K562 (cell line): ENCODE measurements at regions not wholly inside any gene's neighbourhood (a gene's known extent, or its start where the extent isn't known, plus 50 kb on each side); places are given as distances from the start of the nearest gene placed in this dataset.

Experiments used
- ATAC-seq: fragments of 200-7000 bp; cut with Tn5 transposase; 3 replicates; pipeline ENCODE4 v1.9.1; 2020; ENCODE audit warnings: moderate library complexity
- BruUV-seq: library from RNA; stranded (reverse); fragments of 400-500 nt; replicated peaks from 2 replicates; lab custom pipeline; 2021; lab: Mats Ljungman, UMichigan
- CTCF ChIA-PET: fragments of 300-600 bp; formaldehyde crosslinking; extraction: SDS; loops from one replicate; lab custom pipeline; 2021; ENCODE audit warnings: low intra/inter-chr PET ratio; lab: Yijun Ruan, JAX
- POLR2A ChIA-PET: fragments of 300-600, 350-650 bp; sonication (Branson Sonifier 250); formaldehyde crosslinking; extraction: SDS; loops from one replicate; lab custom pipeline; 2021; ENCODE audit warnings: antibody characterized with exemption, inconsistent platforms; lab: Yijun Ruan, JAX
- DNase-seq, 4 experiments: peaks; one replicate each; pipeline versions ENCODE4 v3.0.0 to v3.0.0-alpha.2; 2011 to 2018; ENCODE audit warnings: low spot score in 3 of 4, mixed read lengths in 3 of 4; ENCODE audit errors: extremely low read depth in 1 of 4
- FAIRE-seq: peaks from 2 replicates; lab custom pipeline; 2011; peaks lifted over from hg19 to GRCh38; lab: Jason Lieb, UNC
- H2AFZ ChIP-seq: 2 replicates; pipeline ENCODE4 v1.6.0; 2011; ENCODE audit warnings: low read depth, low read length, control low read depth, inconsistent platforms
- H3K27ac ChIP-seq: fragments of 200-600 bp; 3 replicates; pipeline ENCODE4 v1.8.0; 2011; ENCODE audit warnings: low read depth, mild to moderate bottlenecking, control low read depth, inconsistent platforms, low read length, moderate library complexity, mixed read lengths; ENCODE audit errors: extremely low read depth
- H3K27me3 ChIP-seq, 2 experiments: fragments of 300-600 bp in 1 of 2; 2 replicates in 1 of 2; 3 replicates in 1 of 2; pipeline versions ENCODE4 v1.6.0 to v1.8.0; 2011; ENCODE audit warnings: inconsistent platforms in 2 of 2, low read length in 2 of 2, mild to moderate bottlenecking in 1 of 2, mixed read lengths in 1 of 2, moderate library complexity in 1 of 2; ENCODE audit not compliant: control insufficient read depth in 2 of 2, insufficient read depth in 2 of 2
- H3K36me3 ChIP-seq: fragments of 300-600 bp; 3 replicates; pipeline ENCODE4 v1.8.0; 2011; ENCODE audit warnings: mild to moderate bottlenecking, low read length, inconsistent platforms; ENCODE audit not compliant: control insufficient read depth, insufficient read depth
- H3K4me1 ChIP-seq, 2 experiments: fragments of 200-600 bp in 1 of 2; replicated peaks in 1 of 2; 2 replicates in 1 of 2; 3 replicates in 1 of 2; pipeline versions ENCODE4 v1.5.1 to v1.8.0; 2011; ENCODE audit warnings: inconsistent platforms in 2 of 2, low read length in 2 of 2, mild to moderate bottlenecking in 1 of 2, mixed read lengths in 1 of 2, moderate library complexity in 1 of 2; ENCODE audit not compliant: control insufficient read depth in 2 of 2, insufficient read depth in 2 of 2
- H3K4me2 ChIP-seq: 2 replicates; pipeline ENCODE4 v1.6.1; 2011; ENCODE audit warnings: low read length, control low read depth, inconsistent platforms, mixed read lengths; ENCODE audit not compliant: insufficient read depth
- H3K4me3 ChIP-seq: fragments of 200-600 bp; sonication (generic), shearing (Covaris generic); 2 replicates; pipeline ENCODE4 v1.5.1; 2016; ENCODE audit warnings: control low read depth, inconsistent platforms
- H3K79me2 ChIP-seq: fragments of 200-600 bp; 3 replicates; pipeline ENCODE4 v1.8.0; 2011; ENCODE audit warnings: low read length, inconsistent platforms; ENCODE audit not compliant: control insufficient read depth, insufficient read depth
- H3K9ac ChIP-seq, 2 experiments: 2 replicates each; pipeline versions ENCODE4 v1.6.0 to v1.6.1; 2011; ENCODE audit warnings: low read depth in 2 of 2, low read length in 2 of 2, control low read depth in 1 of 2, inconsistent platforms in 1 of 2, mild to moderate bottlenecking in 1 of 2, mixed read lengths in 1 of 2; ENCODE audit not compliant: insufficient read depth in 1 of 2
- H3K9me1 ChIP-seq: one replicate; pipeline ENCODE4 v1.6.0; 2011; ENCODE audit warnings: inconsistent platforms, mild to moderate bottlenecking, low read length, moderate library complexity; ENCODE audit not compliant: control insufficient read depth, insufficient read depth
- H3K9me3 ChIP-seq: replicated peaks from 2 replicates; pipeline ENCODE4 v1.5.1; 2011; ENCODE audit warnings: low read depth, low read length, inconsistent platforms; ENCODE audit not compliant: control insufficient read depth, insufficient read depth
- H4K20me1 ChIP-seq: replicated peaks from 2 replicates; pipeline ENCODE4 v1.6.1; 2011; ENCODE audit warnings: low read length, inconsistent platforms, mixed read lengths; ENCODE audit not compliant: control insufficient read depth, insufficient read depth
- ARID3A ChIP-seq: IDR thresholded peaks from 2 replicates; pipeline ENCODE4 v1.6.1; 2012; ENCODE audit warnings: low read depth, low read length, improper control_type of control experiment, borderline replicate concordance
- CBFB ChIP-seq: sonication (generic); formaldehyde crosslinking; IDR thresholded peaks from 2 replicates; pipeline ENCODE4 v1.4.0; 2020; ENCODE audit warnings: mild to moderate bottlenecking, missing genetic modification reagents
- HIVEP1 ChIP-seq: fragments of 250-450 bp; sonication (Bioruptor Pico); IDR thresholded peaks from 2 replicates; pipeline ENCODE4 v1.4.0; 2020; ENCODE audit warnings: mild to moderate bottlenecking
- HOXB6 ChIP-seq: fragments of 250-450 bp; sonication (Bioruptor Pico); IDR thresholded peaks from 2 replicates; pipeline ENCODE4 v1.5.1; 2022; ENCODE audit warnings: mild to moderate bottlenecking, borderline replicate concordance
- MAFK ChIP-seq: IDR thresholded peaks from 2 replicates; pipeline ENCODE4 v1.6.1; 2011; ENCODE audit warnings: low read length, improper control_type of control experiment
- MYNN ChIP-seq, 2 experiments: sonication (generic); formaldehyde crosslinking in 1 of 2; IDR thresholded peaks; 2 replicates each; pipeline versions ENCODE4 v1.5.0 to v1.6.1; 2016 to 2020; ENCODE audit warnings: antibody characterized with exemption in 1 of 2, missing genetic modification reagents in 1 of 2
- RAD21 ChIP-seq, 2 experiments: fragments of 250-450 bp in 1 of 2; fragments of 450-650 bp in 1 of 2; sonication (Bioruptor Pico) in 1 of 2; formaldehyde crosslinking in 1 of 2; IDR thresholded peaks in 1 of 2; conservative IDR thresholded peaks in 1 of 2; 2 replicates each; pipeline versions ENCODE4 v1.4.0 to v1.8.0; 2020 to 2022; ENCODE audit warnings: mild to moderate bottlenecking in 2 of 2, moderate library complexity in 1 of 2
- SIN3B ChIP-seq: fragments of 450-650 bp; IDR thresholded peaks from 2 replicates; pipeline ENCODE4 v1.6.1; 2017; ENCODE audit warnings: low read depth, mild to moderate bottlenecking, moderate library complexity
- SMARCA5 ChIP-seq: fragments of 450-650 bp; IDR thresholded peaks from 2 replicates; pipeline ENCODE4 v1.6.1; 2016
- TAF1 ChIP-seq: IDR thresholded peaks from 2 replicates; pipeline ENCODE4 v1.6.1; 2011; ENCODE audit warnings: mild to moderate bottlenecking, low read length, moderate library complexity; ENCODE audit not compliant: insufficient read depth, control insufficient read depth, severe bottlenecking; ENCODE audit errors: extremely low read depth
- TAF9B ChIP-seq: fragments of 450-650 bp; IDR thresholded peaks from 2 replicates; pipeline ENCODE4 v1.6.1; 2018; ENCODE audit warnings: mild to moderate bottlenecking; ENCODE audit not compliant: partially characterized antibody
- UBTF ChIP-seq, 2 experiments: IDR thresholded peaks; 2 replicates each; pipeline ENCODE4 v1.6.1; 2012; ENCODE audit warnings: improper control_type of control experiment in 2 of 2, low read depth in 2 of 2, low read length in 2 of 2, borderline replicate concordance in 1 of 2
- ZNF133 ChIP-seq: fragments of 250-450 bp; sonication (Bioruptor Pico); IDR thresholded peaks from 2 replicates; pipeline ENCODE4 v1.4.0; 2020; ENCODE audit warnings: mild to moderate bottlenecking
- ZNF778 ChIP-seq: fragments of 450-650 bp; formaldehyde crosslinking; IDR thresholded peaks from 2 replicates; pipeline ENCODE4 v1.4.0; 2020; ENCODE audit warnings: mild to moderate bottlenecking, moderate library complexity
- WGBS: fragments of 100-300 bp; shearing (Covaris generic); methylation state at CpG from one replicate; pipeline ENCODE4 v1.1.6; 2016; ENCODE audit warnings: low coverage, mixed read lengths; ENCODE audit not compliant: insufficient coverage; ENCODE audit errors: missing lambda C conversion rate; 5-methylcytosine and 5-hydroxymethylcytosine counted together
- in situ Hi-C: fragments of 300-500 bp; cut with MboI; formaldehyde crosslinking; loops from 4 replicates; pipeline ENCODE4 v1.15.0; 2018; ENCODE audit warnings: inconsistent platforms, mixed read lengths
- intact Hi-C: fragments of 100-400 bp; cut with micrococcal nuclease; formaldehyde crosslinking; loops from 2 replicates; pipeline ENCODE4 v1.14.2; 2022
- TF ChIP-seq, protein P1 (sequence below): sonication (generic); formaldehyde crosslinking; IDR thresholded peaks from 2 replicates; pipeline ENCODE4 v1.4.0; 2020; ENCODE audit warnings: mild to moderate bottlenecking, missing genetic modification reagents

- TF ChIP-seq ARID3A (no peak), CBFB (no peak), ZNF778 (no peak), ZNF133 (no peak)
- TF ChIP-seq, protein P1, sequence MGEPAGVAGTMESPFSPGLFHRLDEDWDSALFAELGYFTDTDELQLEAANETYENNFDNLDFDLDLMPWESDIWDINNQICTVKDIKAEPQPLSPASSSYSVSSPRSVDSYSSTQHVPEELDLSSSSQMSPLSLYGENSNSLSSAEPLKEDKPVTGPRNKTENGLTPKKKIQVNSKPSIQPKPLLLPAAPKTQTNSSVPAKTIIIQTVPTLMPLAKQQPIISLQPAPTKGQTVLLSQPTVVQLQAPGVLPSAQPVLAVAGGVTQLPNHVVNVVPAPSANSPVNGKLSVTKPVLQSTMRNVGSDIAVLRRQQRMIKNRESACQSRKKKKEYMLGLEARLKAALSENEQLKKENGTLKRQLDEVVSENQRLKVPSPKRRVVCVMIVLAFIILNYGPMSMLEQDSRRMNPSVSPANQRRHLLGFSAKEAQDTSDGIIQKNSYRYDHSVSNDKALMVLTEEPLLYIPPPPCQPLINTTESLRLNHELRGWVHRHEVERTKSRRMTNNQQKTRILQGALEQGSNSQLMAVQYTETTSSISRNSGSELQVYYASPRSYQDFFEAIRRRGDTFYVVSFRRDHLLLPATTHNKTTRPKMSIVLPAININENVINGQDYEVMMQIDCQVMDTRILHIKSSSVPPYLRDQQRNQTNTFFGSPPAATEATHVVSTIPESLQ (CRISPR knock-in tag): no peak
Measured at GRCh38 chr4:35697210-35697736, 547.0 kb downstream of the ARAP2 start (continued).

- Histone ChIP-seq H3K36me3 (no peaks in the 10 kb centered on the region), H3K27me3 (no peaks in the 10 kb centered on the region), H3K4me3 (no peak overlapping the region), H3K4me2 (no peak overlapping the region), H3K9me3 (no peaks in the 10 kb centered on the region), H3K9me1 (no peaks in the 10 kb centered on the region), H3K4me1 (no peaks in the 10 kb centered on the region), H4K20me1 (no peaks in the 10 kb centered on the region), H3K27ac (no peak overlapping the region), H3K9ac (no peak overlapping the region), H2AFZ (no peak overlapping the region), H3K79me2 (no peaks in the 10 kb centered on the region)
- intact Hi-C loops (no loop called here), in situ Hi-C loops (no loop called here)
- CTCF ChIA-PET: no interaction called here
- DNase-seq (no peak), ATAC-seq (no peak), FAIRE-seq (no peak)
- BruUV-seq: no TSS peak
- 5% methylated on average over 2 of the region's 2 CpGs for WGBS
- POLR2A ChIA-PET: no interaction called here
- no peak for TF ChIP-seq SIN3B
- no peak for TF ChIP-seq MYNN (IDR thresholded peaks at IDR 0.05)
- TF ChIP-seq MYNN (CRISPR knock-in tag; IDR thresholded peaks at IDR 0.05): no peak
- TF ChIP-seq UBTF (IDR thresholded peaks at IDR 0.05; ENCODE audit: borderline replicate concordance in 1 of 2, low read depth in 2 of 2, low read length in 2 of 2): no peak
- no peak for TF ChIP-seq HOXB6 (CRISPR knock-in tag)
- TF ChIP-seq TAF9B: no peak
- no peak for TF ChIP-seq MAFK
- TF ChIP-seq HIVEP1 (CRISPR knock-in tag): no peak
- no peak for TF ChIP-seq TAF1
- TF ChIP-seq SMARCA5: no peak
- no peak for TF ChIP-seq RAD21 (CRISPR knock-in tag; conservative IDR thresholded peaks at IDR 0.05 in 1 of 2, IDR thresholded peaks at IDR 0.05 in 1 of 2)
Measured at GRCh38 chr4:35700663-35701062, 543.7 kb downstream of the ARAP2 start.
